Psoas muscle (tissue), 7 donors: ENCODE measurements at regions not wholly inside any gene's neighbourhood (a gene's known extent, or its start where the extent isn't known, plus 50 kb on each side); places are given as distances from the start of the nearest gene placed in this dataset.

Experiments used
- ATAC-seq, 4 donors: fragments of 200-7000 bp; cut with Tn5 transposase; one replicate each; pipeline ENCODE4 v1.9.1; 2020; ENCODE audit warnings: moderate library complexity in 3 of 4, mild to moderate bottlenecking in 2 of 4
- DNase-seq, 2 donors: peaks; one replicate each; pipeline ENCODE4 v3.0.0-alpha.2; 2020
- H3K27ac ChIP-seq: fragments of 200-600 bp; one replicate; pipeline ENCODE4 v1.8.0; 2022
- H3K27me3 ChIP-seq, 3 donors: fragments of 200-600 bp in 1 of 3; one replicate each; pipeline versions ENCODE4 v1.6.1 to v1.8.0; 2013 to 2022; ENCODE audit warnings: low read length in 2 of 3, mild to moderate bottlenecking in 2 of 3, moderate library complexity in 1 of 3; ENCODE audit not compliant: insufficient read depth in 3 of 3
- H3K36me3 ChIP-seq, 2 donors: fragments of 200-600 bp in 1 of 2; one replicate each; pipeline versions ENCODE4 v1.6.1 to v1.8.0; 2013 to 2022; ENCODE audit warnings: low read depth in 1 of 2, mild to moderate bottlenecking in 1 of 2, moderate library complexity in 1 of 2; ENCODE audit not compliant: insufficient read depth in 1 of 2
- H3K4me1 ChIP-seq: fragments of 200-600 bp; one replicate; pipeline ENCODE4 v1.8.0; 2022
- H3K4me3 ChIP-seq: fragments of 200-600 bp; one replicate; pipeline ENCODE4 v1.8.0; 2022; ENCODE audit warnings: mild to moderate bottlenecking
- H3K9me3 ChIP-seq: fragments of 200-600 bp; one replicate; pipeline ENCODE4 v1.8.0; 2022
- CTCF ChIP-seq: fragments of 200-600 bp; IDR thresholded peaks from one replicate; pipeline ENCODE4 v1.8.0; 2022; ENCODE audit warnings: antibody characterized with exemption
- WGBS, 3 donors: extraction: QIAGEN DNeasy Blood & Tissue Kit; methylation state at CpG; one replicate each; pipeline versions ENCODE4 v1.1.6 to v1.1.7; 2013; 5-methylcytosine and 5-hydroxymethylcytosine counted together
- intact Hi-C, 2 donors: fragments of 100-400 bp; cut with DNase I; formaldehyde crosslinking; loops; one replicate each; pipeline versions ENCODE4 v1.11.0 to v1.14.2; 2022
- donor health status: healthy with polysubstance abuse.
- donor health status: DM: no; HTN: no; CAD: no; lungs with moderate emphysema.
- donor health status: Bipolar disorder and iron deficiency.
- donor health status: healthy.
- donor health status: DM: yes; HTN: yes; CAD: no.
- donor health status: DM: no; HTN: no; CAD: no.
- donor health status: DM: yes; HTN: yes; CAD: no.

- H3K4me1 ChIP-seq: no peaks in the 10 kb centered on the region
- H3K4me3 ChIP-seq: no peak overlapping the region
- DNase-seq (no peak), ATAC-seq (no peak)
- intact Hi-C loops: no loop called here
- H3K36me3 ChIP-seq: no peaks in the 10 kb centered on the region
- H3K27ac ChIP-seq: no peak overlapping the region
- TF ChIP-seq CTCF: no peak
- H3K9me3 ChIP-seq: no peaks in the 10 kb centered on the region
- no peaks in the 10 kb centered on the region for H3K27me3 ChIP-seq
- 82 to 94% (median 88%) methylated on average over 2 of the region's 2 CpGs for WGBS, 3 donors
These were observed 958.4 kb upstream of the USP15 start for GRCh38 chr12:61301817-61302216.

DNA sequence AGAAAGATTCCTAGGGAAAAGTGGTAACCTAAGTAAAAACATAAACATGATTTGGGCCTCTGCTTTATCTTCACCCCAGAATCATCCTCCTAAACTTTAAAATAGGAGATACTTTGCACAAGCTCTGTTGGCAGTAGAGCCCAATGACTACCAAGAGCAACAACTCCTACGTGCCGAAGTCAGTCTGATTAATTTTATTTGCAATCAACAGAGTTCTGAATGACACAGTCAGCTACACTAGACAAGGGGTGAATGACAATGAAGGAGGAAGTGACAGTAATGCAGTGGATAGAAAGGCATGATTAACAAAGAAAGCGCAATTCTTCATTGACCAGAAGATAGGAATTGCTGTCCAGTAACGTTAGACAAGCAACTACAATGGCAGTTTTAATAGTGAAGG, 957.9 kb upstream of the USP15 start:
- Histone ChIP-seq H3K4me1 (no peaks in the 10 kb centered on the region), H3K36me3 (no peaks in the 10 kb centered on the region), H3K9me3 (no peaks in the 10 kb centered on the region), H3K27me3 (no peaks in the 10 kb centered on the region), H3K27ac (no peak overlapping the region), H3K4me3 (no peak overlapping the region)
- DNase-seq (no peak), ATAC-seq (no peak)
- WGBS, 3 donors: 77 to 81% (median 79%) methylated on average over 4 of the region's 4 CpGs
- TF ChIP-seq CTCF: no peak
- intact Hi-C loops: no loop called here

- Histone ChIP-seq H3K4me1 (no peaks in the 10 kb centered on the region), H3K9me3 (no peaks in the 10 kb centered on the region), H3K36me3 (no peaks in the 10 kb centered on the region), H3K27me3 (no peaks in the 10 kb centered on the region), H3K4me3 (no peak overlapping the region), H3K27ac (no peak overlapping the region)
- intact Hi-C loops: no loop called here
- no peak for ATAC-seq
- DNase-seq: no peak
- 74 to 88% (median 84%) methylated on average over 2 of the region's 2 CpGs for WGBS, 3 donors
- TF ChIP-seq CTCF: no peak
These were observed 952.0 kb upstream of the USP15 start for GRCh38 chr12:61308220-61308619.

DNA sequence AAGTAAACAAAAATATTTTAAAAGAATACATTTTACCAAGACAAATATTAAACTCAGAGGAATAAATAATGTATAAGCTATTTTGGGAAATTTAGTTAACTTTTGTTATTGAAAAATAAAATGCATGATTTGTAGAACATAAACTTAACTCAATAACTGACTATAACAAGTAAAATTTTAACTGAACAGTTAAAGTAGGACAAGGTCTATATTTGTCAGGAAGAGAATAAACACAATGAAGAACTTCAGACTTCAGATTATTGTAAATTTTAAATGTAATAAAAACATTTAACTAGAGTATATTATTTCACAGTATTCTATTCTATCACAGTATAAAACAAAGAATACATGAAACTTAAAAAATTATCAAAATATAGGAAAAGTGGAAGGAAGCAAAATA, 948.8 kb upstream of the USP15 start:
- no peaks in the 10 kb centered on the region for H3K27me3 ChIP-seq
- no peaks in the 10 kb centered on the region for H3K36me3 ChIP-seq
- intact Hi-C loops: no loop called here
- H3K9me3 ChIP-seq: no peaks in the 10 kb centered on the region
- no peak for DNase-seq
- TF ChIP-seq CTCF: no peak
- no peak overlapping the region for H3K4me3 ChIP-seq
- no peak for ATAC-seq
- H3K4me1 ChIP-seq: no peaks in the 10 kb centered on the region
- H3K27ac ChIP-seq: no peak overlapping the region

DNA sequence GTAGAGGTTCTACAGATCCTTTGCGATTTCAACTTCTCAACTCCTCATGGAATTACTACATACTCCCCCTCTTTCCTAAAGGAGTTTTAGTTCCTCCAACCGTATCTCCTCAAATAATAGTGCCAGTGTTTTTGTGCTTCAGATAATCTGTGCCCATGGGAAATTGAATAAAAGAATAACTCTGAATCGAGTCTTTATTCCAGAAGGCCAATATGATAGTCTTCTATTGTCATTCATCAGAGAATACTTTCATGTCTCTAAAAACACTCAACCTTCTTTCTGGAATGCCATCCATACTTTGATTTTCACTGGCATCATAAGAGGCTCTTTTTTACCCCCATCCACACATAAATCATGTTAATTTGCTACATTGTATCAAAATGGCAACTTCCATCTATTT, 911.3 kb upstream of the USP15 start:
- WGBS, 3 donors: 67 to 72% (median 69%) methylated on average over 3 of the region's 3 CpGs
- Histone ChIP-seq H3K27ac (no peak overlapping the region), H3K4me1 (no peaks in the 10 kb centered on the region), H3K27me3 (no peaks in the 10 kb centered on the region), H3K4me3 (no peak overlapping the region), H3K36me3 (no peaks in the 10 kb centered on the region), H3K9me3 (no peaks in the 10 kb centered on the region)
- ATAC-seq: no peak
- intact Hi-C loops: loop anchor here in 1 of 2 donors (5.0 kb wide), 1 partner anchor 817 kb away; no protein-coding TSS in a partner anchor
- no peak for DNase-seq
- no peak for TF ChIP-seq CTCF
